Skeletal muscle satellite cell (primary cell): ENCODE measurements at regions not wholly inside any gene's neighbourhood (a gene's known extent, or its start where the extent isn't known, plus 50 kb on each side); places are given as distances from the start of the nearest gene placed in this dataset.
"Not testable (repeated sequence)": the region's sequence is repeated elsewhere in the genome, so short reads cannot be mapped to it uniquely, and the experiment has no call there.

Experiments
- H3K27me3 ChIP-seq: 2 replicates; pipeline ENCODE4 v1.7.0; 2013; ENCODE audit warnings: low read length; ENCODE audit not compliant: control insufficient read depth, insufficient read depth
- H3K36me3 ChIP-seq: 2 replicates; pipeline ENCODE4 v1.7.0; 2013; ENCODE audit warnings: mild to moderate bottlenecking, control low read depth, low read length; ENCODE audit not compliant: insufficient read depth
- H3K4me1 ChIP-seq: 2 replicates; pipeline ENCODE4 v1.7.0; 2013; ENCODE audit warnings: low read length; ENCODE audit not compliant: control insufficient read depth, insufficient read depth
- H3K4me2 ChIP-seq: 2 replicates; pipeline ENCODE4 v1.7.0; 2013; ENCODE audit warnings: mild to moderate bottlenecking, low read length
- H3K4me3 ChIP-seq: 2 replicates; pipeline ENCODE4 v1.7.0; 2013; ENCODE audit warnings: low read length
- H3K9ac ChIP-seq: 2 replicates; pipeline ENCODE4 v1.7.0; 2013; ENCODE audit warnings: mild to moderate bottlenecking, low read depth, low read length, moderate library complexity
- H3K9me3 ChIP-seq: replicated peaks from 2 replicates; pipeline ENCODE4 v1.7.0; 2013; ENCODE audit warnings: mild to moderate bottlenecking, control low read depth, low read length

- Histone ChIP-seq H3K4me1 (no peaks in the 10 kb centered on the region), H3K9ac (no peak overlapping the region), H3K4me2 (no peak overlapping the region), H3K9me3 (peaks cover 4% of the 10 kb centered on the region), H3K27me3 (no peaks in the 10 kb centered on the region), H3K4me3 (no peak overlapping the region), H3K36me3 (no peaks in the 10 kb centered on the region)
Measured at GRCh38 chr6:67825201-67825895, 809.7 kb upstream of the ADGRB3 start.

- H3K9ac ChIP-seq, result no peak overlapping the region
- H3K27me3 ChIP-seq, result no peaks in the 10 kb centered on the region
- H3K4me2 ChIP-seq, result no peak overlapping the region
- H3K4me3 ChIP-seq, result no peak overlapping the region
- H3K36me3 ChIP-seq, result no peaks in the 10 kb centered on the region
- peaks cover 4% of the 10 kb centered on the region for H3K9me3 ChIP-seq
- no peaks in the 10 kb centered on the region for H3K4me1 ChIP-seq
Measured at GRCh38 chr6:67818322-67818721, 816.8 kb upstream of the ADGRB3 start.

GRCh38 chr6:67815623-67816022, 819.5 kb upstream of the ADGRB3 start:
- Histone ChIP-seq H3K36me3 (no peaks in the 10 kb centered on the region), H3K9me3 (peaks cover 6% of the 10 kb centered on the region), H3K4me3 (no peak overlapping the region), H3K4me1 (no peaks in the 10 kb centered on the region), H3K4me2 (no peak overlapping the region), H3K27me3 (no peaks in the 10 kb centered on the region), H3K9ac (no peak overlapping the region)

- no peak overlapping the region for H3K4me2 ChIP-seq
- no peak overlapping the region for H3K9ac ChIP-seq
- no peaks in the 10 kb centered on the region for H3K4me1 ChIP-seq
- H3K4me3 ChIP-seq, result no peak overlapping the region
- H3K9me3 ChIP-seq, result peaks cover 6% of the 10 kb centered on the region
- no peaks in the 10 kb centered on the region for H3K36me3 ChIP-seq
- H3K27me3 ChIP-seq, result no peaks in the 10 kb centered on the region
Measured at GRCh38 chr6:67814262-67814661, 820.8 kb upstream of the ADGRB3 start.

- Histone ChIP-seq H3K4me3 (no peak overlapping the region), H3K27me3 (no peaks in the 10 kb centered on the region), H3K4me2 (no peak overlapping the region), H3K36me3 (no peaks in the 10 kb centered on the region), H3K4me1 (no peaks in the 10 kb centered on the region), H3K9ac (no peak overlapping the region), H3K9me3 (peaks cover 6% of the 10 kb centered on the region)
Measured at GRCh38 chr6:67812693-67813092, 822.4 kb upstream of the ADGRB3 start.

GRCh38 chr6:67812125-67812524, 823.0 kb upstream of the ADGRB3 start:
- peaks cover 6% of the 10 kb centered on the region for H3K9me3 ChIP-seq
- no peak overlapping the region for H3K4me3 ChIP-seq
- H3K4me1 ChIP-seq, result no peaks in the 10 kb centered on the region
- H3K9ac ChIP-seq, result no peak overlapping the region
- H3K36me3 ChIP-seq, result no peaks in the 10 kb centered on the region
- no peak overlapping the region for H3K4me2 ChIP-seq
- no peaks in the 10 kb centered on the region for H3K27me3 ChIP-seq

- no peak overlapping the region for H3K9ac ChIP-seq
- H3K4me3 ChIP-seq, result no peak overlapping the region
- H3K27me3 ChIP-seq, result no peaks in the 10 kb centered on the region
- H3K9me3 ChIP-seq, result peaks cover 6% of the 10 kb centered on the region
- H3K4me2 ChIP-seq, result no peak overlapping the region
- no peaks in the 10 kb centered on the region for H3K36me3 ChIP-seq
- H3K4me1 ChIP-seq, result no peaks in the 10 kb centered on the region
Measured at GRCh38 chr6:67811239-67812037, 823.6 kb upstream of the ADGRB3 start.

GRCh38 chr6:67804808-67805207, 830.3 kb upstream of the ADGRB3 start:
- not testable (repeated sequence) for H3K4me1 ChIP-seq

GRCh38 chr6:67802771-67803170, 832.3 kb upstream of the ADGRB3 start:
- H3K4me2 ChIP-seq, result no peak overlapping the region
- no peak overlapping the region for H3K4me3 ChIP-seq
- H3K9ac ChIP-seq, result no peak overlapping the region
- no peaks in the 10 kb centered on the region for H3K4me1 ChIP-seq
- H3K9me3 ChIP-seq, result peaks cover 7% of the 10 kb centered on the region
- no peaks in the 10 kb centered on the region for H3K27me3 ChIP-seq
- no peaks in the 10 kb centered on the region for H3K36me3 ChIP-seq

More at GRCh38 chr6:67804808-67805207, 830.3 kb upstream of the ADGRB3 start:
- not testable (repeated sequence) for H3K9me3 ChIP-seq, H3K9ac ChIP-seq, H3K4me2 ChIP-seq, H3K36me3 ChIP-seq, H3K4me3 ChIP-seq, H3K27me3 ChIP-seq

- no peak overlapping the region for H3K9ac ChIP-seq
Measured at GRCh38 chr6:67792996-67793395, 842.1 kb upstream of the ADGRB3 start.

GRCh38 chr6:67790569-67790968, 844.5 kb upstream of the ADGRB3 start:
- Histone ChIP-seq H3K27me3 (no peaks in the 10 kb centered on the region), H3K4me3 (no peak overlapping the region), H3K9ac (no peak overlapping the region), H3K9me3 (no peaks in the 10 kb centered on the region), H3K4me1 (no peaks in the 10 kb centered on the region), H3K4me2 (no peak overlapping the region), H3K36me3 (no peaks in the 10 kb centered on the region)

More at GRCh38 chr6:67792996-67793395, 842.1 kb upstream of the ADGRB3 start:
- Histone ChIP-seq H3K4me2 (no peak overlapping the region), H3K9me3 (no peaks in the 10 kb centered on the region), H3K4me3 (no peak overlapping the region), H3K36me3 (no peaks in the 10 kb centered on the region), H3K4me1 (no peaks in the 10 kb centered on the region), H3K27me3 (no peaks in the 10 kb centered on the region)

- H3K9ac ChIP-seq, H3K9me3 ChIP-seq, H3K4me2 ChIP-seq, H3K36me3 ChIP-seq, H3K27me3 ChIP-seq, H3K4me1 ChIP-seq, H3K4me3 ChIP-seq: not testable (repeated sequence)
Measured at GRCh38 chr6:67787119-67787518, 848.0 kb upstream of the ADGRB3 start.
